ENCODE measurements at regions not wholly inside any gene's neighbourhood (a gene's known extent, or its start where the extent isn't known, plus 50 kb on each side); places are given as distances from the start of the nearest gene placed in this dataset.
"Not testable (repeated sequence)": the region's sequence is repeated elsewhere in the genome, so short reads cannot be mapped to it uniquely, and the experiment has no call there.

GRCh38 chr15:45810201-45810600 is 175.4 kb downstream of the SQOR start:
- no peak for DNase-seq (ENCODE audit: low read depth)

DNA sequence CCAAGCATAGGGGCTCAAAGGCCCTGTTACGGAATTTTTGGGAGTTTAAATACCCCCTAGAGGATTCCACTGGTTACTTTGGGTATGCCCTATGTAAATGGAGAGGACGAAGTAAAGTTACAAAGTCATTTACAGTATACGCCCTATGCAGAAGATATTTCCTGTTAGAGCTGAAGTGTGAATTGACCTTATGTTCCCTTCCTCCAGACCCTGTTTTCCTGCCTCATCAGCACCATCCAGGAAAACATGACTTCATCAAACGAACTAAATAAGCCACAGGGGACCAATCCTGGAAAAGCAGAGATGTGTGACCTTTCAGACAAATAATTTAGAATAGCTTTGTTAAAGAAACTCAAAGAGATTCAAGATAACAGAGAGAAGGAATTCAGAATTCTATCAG is 177.4 kb downstream of the SQOR start:
- DNase-seq (ENCODE audit: low read depth) = no peak

DNA sequence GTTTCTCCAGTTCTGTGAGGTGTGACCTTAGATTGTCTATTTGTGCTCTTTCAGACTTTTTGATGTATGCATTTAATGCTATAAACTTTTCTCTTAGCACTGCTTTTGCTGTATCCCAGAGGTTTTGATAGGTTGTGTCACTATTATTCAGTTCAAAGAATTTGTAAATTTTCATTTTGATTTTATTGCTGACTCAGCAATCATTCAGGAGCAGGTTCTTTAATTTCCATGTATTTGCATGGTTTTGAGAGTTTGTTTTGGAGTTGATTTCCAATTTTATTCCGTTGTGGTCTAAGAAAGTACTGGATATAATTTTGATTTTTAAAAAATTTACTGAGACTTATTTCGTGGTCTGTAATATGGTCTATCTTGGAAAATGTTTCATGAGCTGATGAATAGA is 182.7 kb downstream of the SQOR start:
- not testable (repeated sequence) for DNase-seq (ENCODE audit: low read depth)

- DNase-seq (ENCODE audit: low read depth) = no peak
Observed at GRCh38 chr15:45821390-45821789, 186.6 kb downstream of the SQOR start.

DNA sequence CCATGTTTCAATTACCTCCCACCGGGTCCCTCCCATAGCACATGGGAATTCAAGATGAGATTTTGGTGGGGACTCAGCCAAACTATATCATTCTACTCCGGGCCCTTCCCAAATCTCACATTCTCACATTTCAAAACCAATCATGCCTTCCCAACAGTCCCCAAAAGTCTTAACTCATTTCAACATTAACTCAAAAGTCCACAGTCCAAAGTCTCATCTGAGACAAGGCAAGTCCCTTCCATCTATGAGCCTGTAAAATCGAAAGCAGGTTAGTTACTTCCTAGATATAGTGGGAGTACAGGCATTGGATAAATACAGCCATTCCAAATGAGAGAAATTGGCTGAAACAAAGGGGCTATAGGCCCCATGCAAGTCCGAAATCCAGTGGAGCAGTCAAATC is 188.1 kb downstream of the SQOR start:
- not testable (repeated sequence) for DNase-seq (ENCODE audit: low read depth)

DNA sequence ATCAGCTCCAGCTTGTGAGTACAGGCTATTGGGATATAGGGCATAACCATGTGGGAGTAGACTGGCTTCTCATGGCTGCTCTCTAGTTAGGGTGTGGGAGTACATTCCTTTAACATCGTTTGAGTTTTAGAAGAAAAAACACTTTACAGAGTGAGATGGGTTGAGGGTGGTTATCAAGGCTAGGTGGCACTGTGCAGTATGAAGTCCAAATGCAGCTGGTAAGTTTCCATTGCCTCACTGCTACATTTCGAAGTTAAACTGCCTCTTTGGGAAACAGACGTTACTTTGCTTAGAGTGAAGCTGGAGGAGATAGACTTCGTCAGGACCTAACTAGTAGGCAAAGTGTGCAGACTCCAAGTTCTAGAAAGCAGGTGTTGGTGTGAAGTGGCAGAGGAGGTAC is 192.4 kb downstream of the SQOR start:
- DNase-seq (ENCODE audit: low read depth) = no peak

DNA sequence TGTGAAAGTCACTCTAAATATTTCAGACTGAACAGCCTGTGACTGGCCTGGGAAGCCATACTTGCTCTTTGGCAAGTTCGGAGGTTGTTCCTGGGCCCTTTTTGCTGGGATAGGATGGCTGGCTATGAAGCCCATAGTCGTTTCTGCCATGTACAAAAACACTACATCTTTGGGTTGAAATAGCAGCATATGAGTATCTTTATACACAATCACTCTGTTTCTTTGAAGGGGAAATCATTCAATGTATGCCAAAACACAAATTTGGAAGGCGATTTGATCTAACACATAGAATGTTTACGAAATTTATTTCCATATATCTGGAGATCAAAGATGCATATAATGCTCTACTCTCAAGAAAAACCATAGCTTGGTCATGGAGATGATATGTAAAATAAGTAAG is 192.9 kb downstream of the SQOR start:
- no peak for DNase-seq (ENCODE audit: low read depth)

- no peak for DNase-seq (ENCODE audit: low read depth)
Observed at GRCh38 chr15:45829336-45830153, 194.7 kb downstream of the SQOR start.

DNA sequence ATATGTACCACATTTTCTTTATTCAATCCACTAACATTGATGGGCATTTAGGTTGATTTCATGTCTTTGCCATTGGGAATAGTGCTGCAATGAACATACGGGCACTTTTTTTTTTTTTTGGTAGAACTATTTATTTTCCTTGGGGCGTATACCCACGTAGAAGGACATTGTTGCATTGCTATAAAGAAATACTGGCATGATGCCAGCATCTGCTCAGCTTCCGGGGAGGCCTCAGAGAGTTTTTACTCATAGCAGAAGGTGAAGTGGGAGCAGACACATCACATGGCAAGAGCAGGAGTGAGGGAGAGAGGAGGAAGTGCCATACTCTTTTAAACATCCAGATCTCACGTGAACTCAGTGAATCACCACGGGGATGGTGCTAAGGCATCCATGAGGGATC is 197.0 kb downstream of the SQOR start:
- DNase-seq (ENCODE audit: low read depth) = peak; percentile 2

GRCh38 chr15:45834622-45835021 is 199.8 kb downstream of the SQOR start:
- DNase-seq (ENCODE audit: low read depth) = no peak

DNA sequence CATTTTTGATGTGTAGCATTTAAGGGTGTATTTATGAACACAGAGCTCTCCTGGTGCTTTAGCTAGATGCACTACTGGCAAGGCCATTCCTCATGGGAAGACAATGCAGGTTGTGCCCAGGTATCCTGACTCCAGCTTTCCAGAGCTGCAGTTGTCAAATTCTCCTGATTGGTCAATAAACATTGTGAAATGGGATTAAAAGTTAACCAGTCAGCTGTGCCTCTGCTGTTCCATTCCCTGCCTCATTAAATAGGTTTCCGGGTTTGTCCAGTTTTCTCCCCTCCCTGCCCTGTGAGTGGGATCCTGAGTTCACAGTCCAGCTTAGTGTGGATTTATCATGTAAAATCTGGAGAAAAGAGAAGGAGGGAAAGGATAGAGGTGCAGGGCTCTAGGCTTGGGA is 207.3 kb downstream of the SQOR start:
- DNase-seq (ENCODE audit: low read depth) = no peak

DNA sequence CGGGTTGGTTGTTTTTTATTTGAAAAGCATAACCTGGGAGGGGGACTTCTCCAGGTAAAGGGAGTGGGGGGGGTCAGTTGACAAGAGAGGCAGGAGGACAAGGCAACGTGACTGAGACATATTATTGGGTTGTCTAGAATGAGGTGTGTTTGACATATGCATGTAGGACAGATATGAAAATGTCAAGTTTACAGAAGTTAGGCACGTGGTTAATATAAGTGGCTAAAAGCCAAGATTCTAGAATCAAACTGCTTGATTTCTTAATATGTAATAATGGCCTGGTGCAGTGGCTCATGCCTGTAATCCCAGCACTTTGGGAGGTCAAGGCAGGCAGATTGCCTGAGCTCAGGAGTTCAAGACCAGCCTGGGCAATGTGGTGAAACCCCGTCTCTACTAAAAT is 212.8 kb downstream of the SQOR start:
- no peak for DNase-seq (ENCODE audit: low read depth)

DNA sequence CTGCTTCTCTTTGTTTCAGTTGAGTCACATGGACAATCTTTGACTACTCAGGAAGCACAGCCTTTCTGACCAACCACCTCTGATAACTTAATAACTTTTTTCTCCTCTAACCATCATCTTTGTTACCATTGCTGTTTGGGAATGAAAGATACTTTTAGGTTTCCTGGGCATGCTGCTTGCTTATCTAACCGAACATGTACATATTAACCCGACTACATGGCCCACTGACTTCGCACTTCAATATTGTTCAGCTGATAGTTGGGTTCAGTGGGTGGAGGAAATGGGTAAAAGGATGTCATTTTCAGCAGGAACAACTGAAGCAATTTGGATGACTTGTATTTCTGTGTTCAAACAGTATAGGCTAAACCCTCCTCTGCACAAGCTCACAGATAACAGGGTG is 214.3 kb downstream of the SQOR start:
- no peak for DNase-seq (ENCODE audit: low read depth)

DNA sequence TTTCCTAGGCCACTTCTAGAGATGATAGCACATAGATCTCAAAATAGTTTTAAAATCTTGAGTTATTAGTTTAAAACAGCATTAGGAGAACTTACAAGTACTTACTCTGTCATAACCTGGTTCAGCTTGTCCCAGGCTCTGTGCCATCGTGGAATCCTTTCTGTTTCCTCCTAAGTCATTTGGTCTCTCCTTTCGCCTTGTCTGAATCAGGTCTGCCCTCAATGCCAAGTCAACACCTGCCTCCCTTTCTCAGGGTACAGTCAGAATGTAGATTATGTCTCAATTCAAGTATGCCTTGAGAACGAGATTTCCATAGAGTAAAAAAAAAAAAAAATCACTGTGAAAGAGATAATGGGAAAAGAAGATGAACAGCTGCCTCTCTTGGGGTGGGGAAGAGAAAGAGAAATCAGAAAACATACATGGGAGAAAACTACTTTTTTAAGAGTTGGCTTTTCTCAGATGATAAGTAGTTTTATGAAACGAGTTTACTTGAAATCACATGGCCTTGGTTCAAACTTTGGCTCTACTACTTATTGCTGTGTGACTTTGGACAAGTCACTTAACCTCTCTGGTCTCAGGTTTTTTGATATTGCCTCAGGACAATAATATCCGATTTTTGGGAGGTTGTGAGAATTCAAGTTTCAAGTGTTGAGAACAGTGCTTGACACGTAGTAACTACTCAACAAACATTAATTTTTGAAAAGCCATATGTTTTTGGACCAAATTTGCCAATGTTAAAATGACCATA is 219.8 kb downstream of the SQOR start:
- DNase-seq (ENCODE audit: low read depth) = no peak

- no peak for DNase-seq (ENCODE audit: low read depth)
Observed at GRCh38 chr15:45855210-45855906, 220.5 kb downstream of the SQOR start.

- no peak for DNase-seq (ENCODE audit: low read depth)
Observed at GRCh38 chr15:45855907-45856579, 221.2 kb downstream of the SQOR start.

DNA sequence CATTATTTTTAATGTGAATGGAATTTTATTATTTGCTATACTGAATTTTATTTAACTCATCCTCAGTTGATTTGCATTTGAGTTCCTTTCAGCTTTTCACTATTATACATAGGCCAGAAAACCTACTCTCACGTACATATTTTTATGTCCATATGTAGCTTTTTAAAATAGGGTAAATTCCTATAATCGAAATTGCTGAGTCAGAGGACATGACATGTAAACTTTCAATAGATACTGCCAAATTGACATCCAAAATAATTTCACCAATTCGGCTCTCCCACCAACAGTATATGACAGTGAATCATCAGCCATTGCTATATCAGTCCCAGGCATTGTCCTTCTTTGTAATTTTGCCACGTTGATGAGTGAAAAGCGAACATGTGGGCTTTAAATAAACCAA is 222.5 kb downstream of the SQOR start:
- no peak for DNase-seq (ENCODE audit: low read depth)

GRCh38 chr15:45858491-45858890 is 223.7 kb downstream of the SQOR start:
- no peak for DNase-seq (ENCODE audit: low read depth)

DNA sequence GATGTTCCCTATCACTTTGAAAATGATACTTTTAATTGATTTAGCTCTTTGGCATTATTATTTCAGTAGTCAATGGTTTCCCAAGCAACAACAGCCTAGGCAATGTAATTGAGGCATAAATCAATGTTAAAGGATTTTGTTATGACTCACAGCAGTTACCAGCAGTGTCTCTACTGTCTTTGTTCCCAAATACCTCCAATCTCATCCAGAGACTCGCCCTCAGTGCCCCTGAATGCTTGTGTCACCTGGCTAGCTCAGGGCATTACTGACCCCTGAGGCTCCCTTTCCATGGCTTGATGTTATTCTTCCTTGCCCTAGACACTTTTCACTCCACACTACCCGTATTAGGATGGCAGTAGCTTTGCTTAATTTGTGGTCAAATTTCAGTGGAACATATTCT is 227.2 kb downstream of the SQOR start:
- no peak for DNase-seq (ENCODE audit: low read depth)

DNA sequence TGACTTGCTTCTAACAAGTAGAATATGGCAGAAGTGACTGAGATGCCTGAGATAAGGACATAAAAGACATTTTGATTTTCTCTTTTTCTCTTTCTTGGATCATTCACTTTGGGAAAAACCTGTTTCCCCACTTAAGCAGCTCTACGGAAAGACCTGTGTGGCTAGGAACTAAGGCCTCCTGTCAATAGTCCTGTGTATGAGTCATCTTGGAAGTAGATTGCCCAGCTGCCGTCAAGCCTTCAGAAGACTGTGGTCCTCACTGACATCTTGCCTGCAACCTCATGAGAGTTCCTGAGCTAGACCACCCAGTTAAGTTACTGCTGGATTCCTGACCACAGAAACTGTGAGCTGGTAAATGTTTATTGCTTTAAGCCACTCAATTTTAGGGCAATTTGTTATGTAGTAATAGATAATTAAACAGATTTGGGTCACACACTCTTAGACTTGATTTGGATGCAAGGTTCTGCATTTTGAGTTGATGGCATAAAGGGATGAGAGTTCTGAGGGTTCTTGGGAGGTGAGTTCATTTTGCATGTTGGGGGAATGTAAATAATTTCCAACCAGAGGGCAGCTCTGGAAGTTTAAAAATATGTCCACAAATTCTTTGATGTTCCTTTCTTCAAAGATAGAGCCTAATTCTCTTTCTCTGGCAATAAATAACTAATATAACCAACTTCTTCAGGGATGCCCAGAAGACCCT is 229.2 kb downstream of the SQOR start:
- DNase-seq (ENCODE audit: low read depth) = no peak

GRCh38 chr15:45866616-45867015 is 231.8 kb downstream of the SQOR start:
- no peak for DNase-seq (ENCODE audit: low read depth)

- no peak for DNase-seq (ENCODE audit: low read depth)
Observed at GRCh38 chr15:45867281-45867680, 232.5 kb downstream of the SQOR start.

Data from Daoy (cell line).